Adrenal gland (tissue), 5 donors: ENCODE measurements at regions not wholly inside any gene's neighbourhood (a gene's known extent, or its start where the extent isn't known, plus 50 kb on each side); places are given as distances from the start of the nearest gene placed in this dataset.

ENCODE experiments used
- POLR2A ChIP-seq, 2 donors: fragments of 450-650 bp; IDR thresholded peaks; one replicate each; pipeline ENCODE4 v1.6.1; 2017; ENCODE audit warnings: antibody characterized with exemption in 2 of 2, mild to moderate bottlenecking in 2 of 2, moderate library complexity in 1 of 2
- TF ChIP-seq, protein P1 (sequence below), 6 experiments: fragments of 450-650 bp in 4 of 6; fragments of 200-600 bp in 2 of 6; sonication (generic) in 1 of 6; IDR thresholded peaks; 1 replicate in 5 of 6; 2 replicates in 1 of 6; pipeline versions ENCODE4 v1.5.1 to v1.8.0; 2016 to 2021; ENCODE audit warnings: antibody characterized with exemption in 6 of 6, mild to moderate bottlenecking in 2 of 6, moderate library complexity in 1 of 6
- donor health status: DM: no; HTN: no; CAD: no.

DNA sequence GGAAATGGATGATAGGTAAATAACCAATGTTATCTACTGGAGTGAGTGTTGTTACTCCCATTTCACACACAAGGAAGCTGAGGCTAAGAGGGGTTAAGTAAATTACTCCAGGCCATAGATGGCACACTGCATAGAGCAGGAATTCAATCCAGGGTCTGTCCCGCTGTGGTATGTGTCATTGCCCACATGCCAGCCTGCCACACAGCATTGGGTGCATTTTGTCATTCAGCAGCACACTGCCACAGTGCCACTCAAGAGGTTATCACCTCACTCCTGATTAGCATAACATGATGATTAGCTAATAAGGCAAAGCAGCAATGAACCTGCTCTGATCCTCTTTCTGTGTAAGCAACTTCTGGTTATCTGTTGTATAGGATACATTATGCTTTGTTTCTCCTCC lies 157.4 kb upstream of the CTNNB1 start:
- no peak for TF ChIP-seq POLR2A (IDR thresholded peaks at IDR 0.05)
- TF ChIP-seq, protein P1, sequence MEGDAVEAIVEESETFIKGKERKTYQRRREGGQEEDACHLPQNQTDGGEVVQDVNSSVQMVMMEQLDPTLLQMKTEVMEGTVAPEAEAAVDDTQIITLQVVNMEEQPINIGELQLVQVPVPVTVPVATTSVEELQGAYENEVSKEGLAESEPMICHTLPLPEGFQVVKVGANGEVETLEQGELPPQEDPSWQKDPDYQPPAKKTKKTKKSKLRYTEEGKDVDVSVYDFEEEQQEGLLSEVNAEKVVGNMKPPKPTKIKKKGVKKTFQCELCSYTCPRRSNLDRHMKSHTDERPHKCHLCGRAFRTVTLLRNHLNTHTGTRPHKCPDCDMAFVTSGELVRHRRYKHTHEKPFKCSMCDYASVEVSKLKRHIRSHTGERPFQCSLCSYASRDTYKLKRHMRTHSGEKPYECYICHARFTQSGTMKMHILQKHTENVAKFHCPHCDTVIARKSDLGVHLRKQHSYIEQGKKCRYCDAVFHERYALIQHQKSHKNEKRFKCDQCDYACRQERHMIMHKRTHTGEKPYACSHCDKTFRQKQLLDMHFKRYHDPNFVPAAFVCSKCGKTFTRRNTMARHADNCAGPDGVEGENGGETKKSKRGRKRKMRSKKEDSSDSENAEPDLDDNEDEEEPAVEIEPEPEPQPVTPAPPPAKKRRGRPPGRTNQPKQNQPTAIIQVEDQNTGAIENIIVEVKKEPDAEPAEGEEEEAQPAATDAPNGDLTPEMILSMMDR (IDR thresholded peaks at IDR 0.05) = no peak
